DMS53 (cell line): ENCODE measurements at regions not wholly inside any gene's neighbourhood (a gene's known extent, or its start where the extent isn't known, plus 50 kb on each side); places are given as distances from the start of the nearest gene placed in this dataset.
"Not testable (repeated sequence)": the region's sequence is repeated elsewhere in the genome, so short reads cannot be mapped to it uniquely, and the experiment has no call there.

Source experiments
- DNase-seq: peaks from one replicate; lab custom pipeline; 2025; lab: John Stamatoyannopoulos, UW

GRCh38 chr2:66632882-66633281 is 198.0 kb downstream of the MEIS1 start:
- DNase-seq, result not testable (repeated sequence)

GRCh38 chr2:66633631-66634030 is 198.7 kb downstream of the MEIS1 start:
- DNase-seq, result no peak

- DNase-seq, result no peak
These were observed 199.9 kb downstream of the MEIS1 start for GRCh38 chr2:66634784-66635183.

- no peak for DNase-seq
These were observed 206.8 kb downstream of the MEIS1 start for GRCh38 chr2:66641685-66642084.

- not testable (repeated sequence) for DNase-seq
These were observed 213.2 kb downstream of the MEIS1 start for GRCh38 chr2:66648081-66648480.

GRCh38 chr2:66649006-66649405 is 214.1 kb downstream of the MEIS1 start:
- no peak for DNase-seq

- DNase-seq, result no peak
These were observed 216.4 kb downstream of the MEIS1 start for GRCh38 chr2:66651295-66651694.

- DNase-seq, result no peak
These were observed 225.9 kb downstream of the MEIS1 start for GRCh38 chr2:66660804-66661203.

- DNase-seq, result no peak
These were observed 226.6 kb downstream of the MEIS1 start for GRCh38 chr2:66661253-66662173.

GRCh38 chr2:66665124-66665984 is 230.4 kb downstream of the MEIS1 start:
- DNase-seq, result no peak

- no peak for DNase-seq
These were observed 232.4 kb downstream of the MEIS1 start for GRCh38 chr2:66667301-66667700.

- no peak for DNase-seq
These were observed 238.4 kb downstream of the MEIS1 start for GRCh38 chr2:66673286-66673685.

GRCh38 chr2:66674087-66674486 is 239.2 kb downstream of the MEIS1 start:
- DNase-seq, result no peak

- DNase-seq, result no peak
These were observed 240.7 kb downstream of the MEIS1 start for GRCh38 chr2:66675591-66675990.

GRCh38 chr2:66679442-66679841 is 244.5 kb downstream of the MEIS1 start:
- no peak for DNase-seq

- peak; percentile 12 for DNase-seq
These were observed 247.6 kb downstream of the MEIS1 start for GRCh38 chr2:66682476-66682875.

- DNase-seq, result no peak
These were observed 248.1 kb downstream of the MEIS1 start for GRCh38 chr2:66683064-66683463.

GRCh38 chr2:66683599-66683998 is 248.7 kb downstream of the MEIS1 start:
- no peak for DNase-seq

- DNase-seq, result no peak
These were observed 249.4 kb downstream of the MEIS1 start for GRCh38 chr2:66684289-66684688.

GRCh38 chr2:66686755-66687154 is 251.8 kb downstream of the MEIS1 start:
- no peak for DNase-seq

- no peak for DNase-seq
These were observed 254.0 kb downstream of the MEIS1 start for GRCh38 chr2:66688951-66689350.

- DNase-seq, result no peak
These were observed 254.6 kb downstream of the MEIS1 start for GRCh38 chr2:66689456-66690051.
